ENCODE measurements at regions not wholly inside any gene's neighbourhood (a gene's known extent, or its start where the extent isn't known, plus 50 kb on each side); places are given as distances from the start of the nearest gene placed in this dataset.
"Not testable (repeated sequence)": the region's sequence is repeated elsewhere in the genome, so short reads cannot be mapped to it uniquely, and the experiment has no call there.

DNA sequence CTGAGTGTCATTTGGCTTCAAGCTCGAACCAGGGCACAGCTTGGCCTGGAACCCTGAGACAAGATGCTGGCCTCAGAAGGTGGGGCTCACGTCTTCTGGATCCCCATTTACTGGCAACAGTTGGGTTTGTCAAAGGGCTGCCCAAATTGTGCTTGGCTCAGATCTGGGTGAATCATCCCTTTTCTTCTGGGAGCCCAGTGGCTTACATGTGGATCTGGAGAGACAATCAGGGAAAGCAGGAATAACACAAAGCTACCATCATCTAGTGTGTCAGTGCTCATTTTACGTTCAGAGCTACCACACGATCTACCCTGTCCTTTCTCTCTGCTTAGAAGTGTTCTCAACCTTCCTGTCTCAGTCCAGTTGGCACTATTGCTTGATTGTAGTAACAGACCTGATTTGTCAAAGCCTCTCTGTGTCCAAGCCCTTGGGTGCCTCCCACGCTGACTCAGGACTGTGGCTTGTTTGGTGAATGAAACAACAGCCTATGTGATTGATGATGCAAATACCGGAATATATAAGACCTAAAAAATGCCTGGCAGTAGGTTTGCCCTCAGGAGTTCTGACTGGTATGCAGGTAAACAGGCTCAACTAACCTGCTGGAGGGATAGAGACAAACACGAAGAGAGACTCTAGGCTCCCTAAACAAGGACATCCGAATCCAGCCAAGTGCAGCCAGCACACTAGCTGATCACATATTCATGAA lies 974.3 kb downstream of the VRK1 start:
- DNase-seq: no peak

DNA sequence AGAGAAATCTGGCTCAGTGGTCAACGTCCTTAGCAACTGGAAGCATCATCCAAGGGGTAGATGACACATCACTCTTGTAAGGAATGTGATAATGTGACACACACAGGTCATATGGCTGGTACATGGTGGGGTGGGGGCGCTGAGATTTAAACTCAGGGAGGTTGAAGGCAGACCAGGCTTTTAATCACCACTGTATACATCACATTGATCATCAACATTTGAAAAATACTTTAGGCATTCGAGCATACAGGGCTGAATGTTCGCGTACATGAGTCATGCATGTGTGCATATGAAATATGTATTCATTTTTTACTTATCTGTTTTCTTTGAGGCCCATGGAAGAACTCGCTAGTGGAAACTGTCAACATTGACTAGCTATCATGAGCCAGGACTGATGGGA lies 976.4 kb downstream of the VRK1 start:
- no peak for DNase-seq

DNA sequence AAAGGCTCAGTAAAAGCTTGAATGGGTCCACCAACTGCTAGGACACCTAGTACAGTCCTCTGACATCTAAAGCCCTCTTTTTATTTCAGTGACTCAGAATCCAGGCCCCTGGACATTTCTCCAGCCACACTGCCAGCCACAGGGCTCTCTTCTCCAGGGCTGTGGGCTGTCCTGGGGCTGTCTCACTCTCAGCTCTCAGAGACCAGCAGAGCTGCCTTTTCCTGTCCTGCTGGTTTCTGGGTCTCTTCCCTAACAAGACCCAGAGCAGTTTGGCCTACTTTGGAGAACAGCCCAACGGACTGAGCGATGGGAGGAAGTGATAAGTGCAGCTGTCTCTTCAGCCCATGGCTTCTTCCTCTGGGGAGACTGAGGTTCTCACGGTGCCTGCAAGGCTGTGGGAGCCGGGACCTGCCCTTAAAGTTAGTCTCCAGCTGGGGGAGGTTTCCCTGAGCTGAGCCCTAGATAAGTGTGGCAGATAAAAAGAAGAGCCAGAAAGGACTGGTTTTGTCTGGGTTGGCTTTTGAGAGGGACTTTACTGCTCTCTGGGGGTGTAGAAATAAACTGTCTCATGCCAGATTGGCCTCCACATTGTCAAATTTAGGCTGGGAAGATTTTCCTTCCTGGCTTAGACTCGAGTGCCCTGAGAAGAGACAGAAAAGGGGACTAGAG lies 979.8 kb downstream of the VRK1 start:
- no peak for DNase-seq

DNA sequence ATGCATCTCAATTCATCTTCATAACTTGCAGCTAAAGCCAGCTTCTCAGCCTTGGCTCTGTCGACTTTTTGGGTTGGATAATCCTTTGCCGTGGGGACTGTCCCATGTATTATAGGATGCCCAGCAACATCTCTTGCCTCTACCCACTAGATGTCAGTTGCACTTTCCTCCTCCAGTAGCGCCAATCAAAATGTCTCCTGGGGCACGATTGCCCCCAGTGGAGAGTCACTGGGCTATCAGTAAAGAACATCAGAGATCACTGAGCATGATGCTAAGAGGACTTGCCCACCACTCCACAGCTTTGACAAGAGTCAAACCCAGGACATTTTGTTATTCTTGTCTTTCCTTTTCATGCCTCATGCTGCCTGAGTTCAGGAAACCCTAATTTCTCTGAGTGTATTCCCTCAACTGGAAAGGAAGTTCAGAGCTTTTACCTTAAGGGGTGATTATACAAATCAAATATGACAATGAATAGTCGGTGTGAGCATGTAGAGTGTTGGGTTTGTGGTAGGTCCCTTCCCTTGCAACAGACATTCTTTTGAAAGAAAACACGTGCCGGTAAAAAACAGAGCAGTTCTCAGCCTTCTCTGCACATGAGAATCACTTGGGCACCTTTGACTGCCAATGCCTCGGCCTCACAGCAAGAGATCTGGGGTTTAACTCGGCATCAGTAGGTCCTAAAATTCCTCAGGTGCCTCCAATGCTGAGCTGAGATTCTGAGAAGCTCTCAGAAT lies 980.6 kb downstream of the VRK1 start:
- peak in 1 of 5 donors; percentile 13 for DNase-seq

DNA sequence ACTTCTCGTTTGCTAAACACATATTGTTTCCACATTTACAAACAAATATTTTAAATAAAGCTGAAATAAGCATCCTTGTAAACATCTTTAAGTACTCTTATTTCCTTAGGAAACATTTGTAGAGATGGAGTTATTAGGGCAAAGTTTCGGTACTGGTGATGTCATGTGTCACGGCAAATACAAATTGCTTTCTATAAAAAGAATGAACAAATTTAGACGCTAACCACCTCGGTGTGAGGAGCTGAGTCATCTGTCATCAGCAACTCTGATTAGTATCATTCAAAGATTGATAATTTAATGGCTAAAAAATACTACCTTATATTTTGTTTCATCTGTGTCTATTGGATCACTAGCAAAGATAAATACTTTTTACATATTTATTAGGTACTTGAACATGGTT lies 982.0 kb downstream of the VRK1 start:
- DNase-seq: no peak

DNA sequence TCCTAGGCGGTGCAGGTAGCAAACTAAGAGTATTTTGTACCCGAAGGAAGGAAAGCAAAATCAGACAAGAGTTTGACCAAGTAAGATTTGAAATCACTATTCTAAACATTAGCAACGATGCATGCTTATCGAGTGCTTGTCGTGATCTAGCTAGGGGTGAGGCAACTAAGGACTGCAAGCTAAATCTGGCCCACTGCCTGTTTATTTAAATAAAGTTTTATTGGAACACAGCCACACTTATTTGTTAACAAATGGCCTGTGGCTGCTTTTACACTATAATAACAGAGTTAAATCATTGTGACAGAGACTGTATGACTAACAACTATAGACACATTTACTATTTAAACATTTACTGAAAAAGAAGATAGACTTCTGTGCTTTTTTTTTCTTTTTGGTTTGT lies 983.6 kb downstream of the VRK1 start:
- DNase-seq: no peak

DNA sequence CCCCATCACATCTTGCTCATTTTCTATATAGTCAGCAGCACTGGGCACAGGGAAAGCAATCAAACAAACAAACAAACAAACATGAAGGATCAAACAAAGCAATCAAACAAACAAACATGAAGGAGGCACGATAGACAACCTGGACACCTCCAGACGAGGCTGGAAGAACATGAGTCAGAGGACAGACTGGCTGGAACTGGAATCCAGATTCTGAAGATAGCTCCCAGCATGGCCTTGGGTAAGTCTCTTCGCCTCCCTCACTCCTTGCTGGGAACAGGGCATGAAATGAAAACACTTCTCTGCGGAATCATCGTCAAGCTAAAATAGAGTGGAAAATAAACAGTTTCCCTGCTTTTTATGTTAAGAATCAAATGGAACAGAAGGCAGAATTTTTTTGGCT lies 984.8 kb downstream of the VRK1 start:
- DNase-seq: no peak

DNA sequence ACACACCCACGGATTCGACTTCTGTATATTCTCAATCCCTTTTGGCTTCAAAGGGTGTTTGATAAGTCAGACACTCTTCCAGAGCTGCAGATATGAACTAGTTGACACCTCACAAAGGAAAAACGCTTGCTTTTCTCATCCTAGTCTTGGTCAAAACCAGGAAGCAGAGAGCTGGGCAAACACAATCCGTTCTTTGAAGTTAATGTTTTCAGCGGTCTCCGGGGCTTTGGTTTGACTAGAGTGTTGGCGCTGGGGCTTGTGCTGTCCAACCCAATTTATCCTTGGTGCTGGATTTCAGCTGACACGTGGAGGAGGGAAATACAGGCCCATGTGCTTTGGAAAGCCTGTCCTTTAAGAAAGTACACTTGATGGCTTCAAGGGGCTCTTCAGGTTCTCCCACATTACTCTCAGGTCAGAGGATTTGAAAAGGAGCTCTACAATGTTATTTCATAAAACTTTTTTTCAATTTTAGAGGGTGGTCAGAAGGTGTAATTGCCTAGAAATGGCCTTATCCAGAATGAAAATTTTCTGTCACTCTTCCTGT lies 985.8 kb downstream of the VRK1 start:
- no peak for DNase-seq

DNA sequence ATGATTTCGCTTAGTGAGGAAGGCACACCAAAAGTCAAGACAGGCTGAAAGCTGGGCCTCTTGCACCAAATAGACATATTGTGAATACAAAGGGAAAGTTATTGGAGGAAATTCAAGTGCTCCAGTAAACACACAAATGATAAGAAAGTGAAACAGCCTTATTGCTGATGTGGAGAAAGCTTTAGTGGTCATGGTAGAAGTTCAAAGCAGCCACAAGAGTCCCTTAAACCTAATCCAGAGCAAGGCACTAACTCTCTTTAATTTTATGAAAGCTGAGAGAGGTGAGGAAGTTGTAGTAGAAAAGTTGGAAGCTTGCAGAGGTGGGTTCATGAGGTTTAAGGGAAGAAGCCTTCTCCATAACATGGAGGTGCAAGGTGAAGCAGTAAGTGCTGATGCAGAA lies 988.3 kb downstream of the VRK1 start:
- no peak for DNase-seq

DNA sequence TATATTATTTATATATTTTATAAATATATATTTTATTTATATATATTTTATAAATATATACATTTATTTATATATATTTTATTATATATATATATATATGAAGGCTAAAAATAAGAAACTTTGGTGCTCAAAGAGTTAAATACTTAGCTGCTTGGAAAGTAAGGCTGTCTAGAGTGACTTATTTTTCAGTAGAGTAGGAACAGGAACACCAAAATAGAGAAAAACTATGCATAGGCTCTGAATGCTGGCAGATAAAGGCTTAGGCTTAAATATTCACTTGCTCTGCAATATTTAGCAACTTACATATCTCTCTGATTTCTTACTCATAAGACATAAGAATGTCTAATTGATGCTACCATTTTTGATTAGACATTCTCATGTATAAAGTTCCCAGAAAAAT lies 991.2 kb downstream of the VRK1 start:
- no peak for DNase-seq

DNA sequence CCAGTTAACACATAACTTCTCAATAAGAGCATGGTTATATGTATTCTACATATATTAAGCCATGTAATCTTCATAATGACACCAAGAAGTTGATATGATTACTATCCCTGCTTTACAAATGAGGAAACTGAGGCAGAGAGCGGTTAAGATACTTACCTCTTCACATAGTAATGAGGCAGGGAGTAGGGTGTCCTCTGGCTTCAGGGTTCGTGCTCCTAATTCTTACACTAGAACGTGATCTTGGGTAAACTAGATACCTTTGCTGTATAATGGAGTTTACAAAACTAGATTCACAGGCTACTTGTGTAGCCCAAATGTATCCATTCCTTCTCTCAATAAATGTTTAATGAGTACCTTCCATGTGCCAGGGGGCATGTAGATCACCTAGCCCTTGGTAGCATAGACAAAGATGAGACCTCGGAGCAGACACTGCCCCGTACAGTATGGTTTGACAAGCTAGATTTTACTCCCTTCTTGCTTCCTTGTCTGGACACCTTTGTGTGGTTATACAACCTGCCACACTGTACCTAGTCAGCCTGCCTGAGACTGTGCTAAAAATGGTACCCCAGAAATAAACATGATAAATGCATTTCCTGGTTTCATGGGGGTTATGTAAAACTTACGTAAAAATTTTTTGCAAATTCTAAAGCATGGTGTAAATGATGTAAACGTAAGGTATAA lies 991.8 kb downstream of the VRK1 start:
- DNase-seq: no peak

DNA sequence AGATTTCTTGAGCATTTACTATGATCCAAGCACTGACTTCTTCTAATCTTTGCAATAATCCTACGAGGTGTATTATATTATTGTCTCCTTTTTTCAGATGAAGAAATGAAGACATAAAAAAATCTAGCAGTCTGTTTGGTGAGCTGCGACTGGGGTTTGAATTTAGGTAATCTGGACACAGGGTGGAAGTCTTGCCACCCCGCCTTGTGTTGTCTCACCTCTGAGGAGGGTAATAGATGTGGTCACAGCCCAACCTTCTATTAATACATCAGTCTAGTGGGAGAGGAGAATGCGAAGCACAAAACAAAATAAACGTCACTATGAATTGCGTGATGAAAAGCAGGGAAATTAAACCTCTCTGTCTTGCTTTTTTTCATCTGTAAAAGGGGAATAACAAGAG lies 993.9 kb downstream of the VRK1 start:
- no peak for DNase-seq

DNA sequence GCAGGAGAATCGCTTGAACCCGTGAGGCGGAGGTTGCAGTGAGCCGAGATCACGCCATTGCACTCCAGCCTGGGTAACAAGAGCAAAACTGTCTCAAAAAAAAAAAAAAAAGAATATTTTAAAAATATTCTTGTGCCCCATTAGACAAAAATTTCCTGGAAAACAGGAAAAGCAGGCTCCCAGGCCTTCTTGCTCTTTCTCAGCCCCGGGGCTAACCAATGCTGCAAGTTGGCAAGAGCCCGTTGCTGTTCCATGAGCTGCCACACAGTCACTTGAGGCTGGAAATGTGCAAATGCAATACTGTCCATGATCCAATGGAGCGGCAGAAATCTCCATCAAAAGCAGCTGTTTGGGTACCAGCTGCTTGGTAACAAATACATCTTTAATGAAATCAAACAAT lies 994.7 kb downstream of the VRK1 start:
- DNase-seq: no peak

DNA sequence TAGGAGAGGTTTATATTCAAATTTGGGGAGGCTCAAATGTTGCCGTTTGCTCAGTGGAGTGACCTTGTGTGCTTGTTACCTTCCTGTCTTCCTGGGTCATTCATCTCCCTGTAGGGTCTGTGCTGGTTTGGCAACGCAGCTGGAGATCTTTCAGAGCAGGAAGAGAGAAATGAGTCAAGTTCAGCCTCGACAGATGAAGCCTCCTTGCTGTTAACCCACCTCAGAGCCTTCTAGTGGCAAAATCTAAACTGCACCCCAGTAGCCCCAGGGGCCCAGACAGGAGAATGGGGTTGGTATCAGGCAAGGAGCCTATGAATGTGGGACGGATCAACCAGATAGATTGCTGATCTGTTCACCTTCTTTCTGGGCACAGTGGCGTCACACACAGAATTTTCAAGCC lies 999.3 kb downstream of the VRK1 start:
- peak in 1 of 5 donors; percentile 60 for DNase-seq

DNA sequence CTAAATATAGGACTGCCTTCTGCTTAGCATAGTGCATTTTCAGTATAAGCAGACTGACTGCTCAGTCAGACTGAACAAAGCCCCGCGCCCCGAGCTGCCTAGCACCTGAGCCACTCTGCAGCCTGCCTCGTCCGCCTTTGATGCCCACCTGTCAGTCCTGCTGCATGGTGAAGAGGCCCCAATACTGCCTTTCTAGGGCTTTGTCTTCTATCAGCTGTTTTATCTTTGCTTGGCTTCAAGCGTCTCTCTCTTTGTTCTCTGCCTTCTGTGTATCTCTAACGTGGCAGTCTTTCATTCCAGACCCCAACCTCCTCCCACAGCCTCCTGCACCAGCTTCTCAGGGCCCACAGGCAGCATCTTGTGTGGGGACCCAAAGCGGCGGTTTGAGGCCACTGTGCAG lies 1001.0 kb downstream of the VRK1 start:
- no peak for DNase-seq

DNA sequence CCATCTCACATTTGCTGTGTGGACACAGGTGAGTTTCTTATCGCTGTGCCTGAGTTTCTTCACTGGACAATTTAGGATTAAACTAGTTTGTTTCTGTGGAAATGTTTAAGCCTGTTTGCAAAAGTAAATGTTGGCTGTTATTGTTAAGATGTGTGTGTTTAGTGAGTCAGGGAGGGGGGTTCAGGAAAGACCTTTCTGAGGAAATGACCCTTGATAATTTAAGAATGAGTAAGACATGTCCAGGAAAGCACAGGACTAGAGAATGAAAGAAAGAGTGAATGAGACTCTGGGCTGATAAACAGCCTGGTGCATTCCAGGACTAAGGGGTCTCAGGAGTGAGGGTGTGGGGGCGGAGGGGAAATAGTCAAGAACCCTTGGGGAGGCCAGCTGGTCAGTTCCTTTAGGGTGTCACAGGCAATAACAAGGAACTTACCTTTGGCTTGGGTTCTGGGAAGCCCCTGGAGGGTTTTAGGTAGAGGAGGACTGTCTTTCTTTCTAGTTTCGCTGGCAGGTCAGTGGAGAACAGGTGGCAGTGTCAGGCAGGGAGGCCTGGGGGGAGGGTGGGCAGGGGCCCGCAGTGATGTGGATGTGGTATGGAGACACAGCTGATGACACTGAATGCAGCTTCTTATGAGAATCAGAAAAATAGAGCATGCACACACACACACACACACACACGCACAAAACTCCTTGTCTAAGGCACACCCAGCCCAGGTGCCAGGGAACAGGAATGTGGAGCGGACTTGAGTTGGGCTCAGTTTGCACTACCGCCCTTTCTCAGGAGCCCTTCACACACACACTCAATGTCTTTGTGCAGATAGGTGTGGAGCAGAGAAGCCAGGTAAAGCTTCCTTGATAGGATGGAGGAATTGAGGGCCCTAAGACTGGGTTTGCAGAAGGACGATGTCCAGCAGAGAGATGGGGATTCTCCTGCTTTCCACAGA lies 1005.5 kb downstream of the VRK1 start:
- no peak for DNase-seq

DNA sequence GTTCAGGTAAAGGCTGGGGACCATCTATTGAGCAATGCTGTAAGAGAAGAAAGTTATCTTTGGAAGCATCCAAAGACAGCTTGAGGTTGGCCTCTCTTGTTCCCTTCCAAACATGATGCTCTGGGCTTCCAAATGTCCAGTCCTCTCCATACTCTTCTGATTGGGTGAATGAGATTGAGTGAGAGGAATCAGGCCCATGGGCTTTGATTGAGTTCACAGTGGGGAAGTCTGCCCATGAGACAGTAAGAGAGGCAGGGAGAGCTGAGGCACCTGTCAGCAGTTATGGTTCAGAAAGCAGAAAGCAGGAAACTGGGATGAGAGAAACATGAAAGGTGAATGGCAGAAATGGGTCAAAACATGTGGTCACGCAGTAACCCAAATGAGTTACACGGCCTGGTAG lies 1006.9 kb downstream of the VRK1 start:
- DNase-seq: no peak

DNA sequence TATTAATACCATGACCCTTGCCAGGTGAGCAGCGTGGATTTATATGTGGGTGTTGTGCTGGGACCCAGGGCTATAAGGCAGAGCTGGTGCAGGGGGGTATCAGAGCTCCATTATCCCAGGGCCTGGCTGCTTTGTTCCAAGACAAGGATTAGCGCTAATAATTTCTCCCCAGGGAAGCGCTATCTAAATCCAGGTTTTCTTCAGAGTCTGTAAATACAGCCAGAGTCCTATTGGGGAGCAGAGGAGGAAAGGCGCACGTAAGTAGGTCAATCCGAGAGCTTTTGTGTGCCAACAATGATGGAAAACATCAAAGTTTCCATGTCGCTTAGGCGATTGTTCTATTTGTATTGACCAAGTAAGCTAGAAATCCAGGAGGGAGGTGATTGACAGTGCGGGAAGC lies 1009.7 kb downstream of the VRK1 start:
- DNase-seq: no peak

DNA sequence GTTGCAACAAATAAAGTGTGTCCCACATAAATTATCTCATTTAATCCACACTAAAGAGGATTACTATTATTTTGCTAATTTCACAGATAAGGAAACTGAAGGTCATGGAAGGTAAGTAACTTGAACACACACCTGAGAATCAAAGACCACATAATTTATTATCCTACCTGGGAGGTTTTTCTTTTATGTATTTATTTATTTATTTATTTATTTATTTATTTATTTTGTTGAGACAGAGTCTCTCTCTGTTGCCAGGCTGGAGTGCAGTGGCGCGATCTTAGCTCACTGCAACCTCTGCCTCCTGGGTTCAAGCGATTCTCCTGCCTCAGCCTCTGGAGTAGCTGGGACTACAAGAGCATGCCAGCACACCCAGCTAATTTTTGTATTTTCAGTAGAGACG lies 1011.4 kb downstream of the VRK1 start:
- DNase-seq: not testable (repeated sequence)

DNA sequence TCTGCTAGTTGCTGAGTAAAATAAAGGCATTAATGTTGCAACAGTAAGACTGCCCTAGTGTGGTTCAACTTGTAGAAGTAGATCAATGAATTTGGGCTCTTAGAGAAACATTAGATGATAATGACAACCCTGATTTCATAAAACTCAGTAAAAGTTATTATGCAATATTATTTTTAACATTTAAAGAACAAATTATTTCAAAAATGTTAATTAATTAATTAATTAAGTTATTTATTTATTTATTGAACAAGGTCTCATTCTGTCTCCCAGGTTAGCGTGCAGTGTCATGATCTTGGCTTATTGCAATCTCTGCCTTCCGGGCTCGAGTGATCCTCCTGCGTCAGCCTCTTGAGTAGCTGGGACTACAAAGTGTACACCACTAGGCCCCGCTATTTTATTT lies 1016.4 kb downstream of the VRK1 start:
- DNase-seq: no peak

DNA sequence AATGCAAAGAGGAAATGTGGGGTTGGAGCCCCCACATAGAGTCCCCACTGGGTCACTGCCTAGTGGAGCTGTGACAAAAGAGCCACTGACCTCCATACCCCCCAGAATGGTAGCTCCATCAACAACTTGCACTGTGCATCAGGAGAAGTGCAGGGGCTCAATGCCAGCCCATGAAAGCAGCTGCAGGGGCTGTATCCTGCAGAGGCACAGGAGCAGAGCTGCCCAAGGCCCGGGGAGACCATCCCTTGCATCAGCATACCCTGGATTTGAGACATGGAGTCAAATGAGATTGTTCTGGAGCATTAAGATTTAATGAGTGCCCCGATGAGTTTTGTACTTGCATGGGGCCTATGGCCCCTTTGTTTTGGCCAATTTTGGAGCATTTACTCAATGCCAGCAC lies 1023.6 kb downstream of the VRK1 start:
- DNase-seq: no peak

DNA sequence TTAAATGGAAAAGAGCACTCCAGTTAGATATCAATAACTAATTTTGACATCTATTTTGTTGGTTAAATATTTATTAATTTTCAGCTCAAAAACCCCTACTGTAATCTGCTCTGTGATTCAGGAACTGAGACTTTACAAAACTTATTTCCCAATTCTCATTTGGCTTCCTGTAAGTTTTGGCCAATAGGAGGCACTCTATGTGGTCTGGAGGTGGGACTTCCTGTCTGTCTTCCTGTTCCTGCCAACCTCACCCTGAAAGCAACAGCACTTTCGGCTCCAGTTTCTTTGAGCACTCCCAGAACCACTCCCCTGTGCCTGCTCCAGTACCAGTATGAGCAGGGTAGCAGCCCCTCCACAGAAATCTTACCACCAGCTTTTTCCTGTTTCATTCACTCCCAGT lies 1027.0 kb downstream of the VRK1 start:
- DNase-seq: peak in 1 of 5 donors; percentile 9
